ENCODE measurements at regions not wholly inside any gene's neighbourhood (a gene's known extent, or its start where the extent isn't known, plus 50 kb on each side); places are given as distances from the start of the nearest gene placed in this dataset.
"Not testable (repeated sequence)": the region's sequence is repeated elsewhere in the genome, so short reads cannot be mapped to it uniquely, and the experiment has no call there.

GRCh38 chr3:82587174-82587573 lies 825.7 kb upstream of the GBE1 start:
- DNase-seq = no peak

- DNase-seq = no peak
Measured at GRCh38 chr3:82586414-82586813, 825.0 kb upstream of the GBE1 start.

GRCh38 chr3:82586002-82586401 lies 824.6 kb upstream of the GBE1 start:
- DNase-seq = not testable (repeated sequence)

- DNase-seq = not testable (repeated sequence)
Measured at GRCh38 chr3:82585591-82585990, 824.1 kb upstream of the GBE1 start.

- not testable (repeated sequence) for DNase-seq
Measured at GRCh38 chr3:82584861-82585260, 823.4 kb upstream of the GBE1 start.

GRCh38 chr3:82584415-82584814 lies 823.0 kb upstream of the GBE1 start:
- DNase-seq = not testable (repeated sequence)

- DNase-seq = no peak
Measured at GRCh38 chr3:82581350-82581749, 819.9 kb upstream of the GBE1 start.

GRCh38 chr3:82572721-82573120 lies 811.3 kb upstream of the GBE1 start:
- no peak for DNase-seq

GRCh38 chr3:82568776-82569338 lies 807.4 kb upstream of the GBE1 start:
- no peak for DNase-seq

GRCh38 chr3:82567029-82567600 lies 805.7 kb upstream of the GBE1 start:
- no peak for DNase-seq

- DNase-seq = no peak
Measured at GRCh38 chr3:82562896-82563295, 801.5 kb upstream of the GBE1 start.

GRCh38 chr3:82561784-82562183 lies 800.3 kb upstream of the GBE1 start:
- no peak for DNase-seq

- no peak for DNase-seq
Measured at GRCh38 chr3:82558081-82558480, 796.6 kb upstream of the GBE1 start.

GRCh38 chr3:82556113-82556512 lies 794.7 kb upstream of the GBE1 start:
- no peak for DNase-seq

- DNase-seq = not testable (repeated sequence)
Measured at GRCh38 chr3:82542556-82542955, 781.1 kb upstream of the GBE1 start.

- DNase-seq = no peak
Measured at GRCh38 chr3:82521657-82522056, 760.2 kb upstream of the GBE1 start.

- DNase-seq = no peak
Measured at GRCh38 chr3:82520846-82521245, 759.4 kb upstream of the GBE1 start.

- DNase-seq = no peak
Measured at GRCh38 chr3:82509951-82510603, 748.6 kb upstream of the GBE1 start.

GRCh38 chr3:82509106-82509842 lies 747.8 kb upstream of the GBE1 start:
- no peak for DNase-seq

- no peak for DNase-seq
Measured at GRCh38 chr3:82506204-82506603, 744.8 kb upstream of the GBE1 start.

- no peak for DNase-seq
Measured at GRCh38 chr3:82505079-82505756, 743.8 kb upstream of the GBE1 start.

GRCh38 chr3:82498186-82498585 lies 736.7 kb upstream of the GBE1 start:
- no peak for DNase-seq

GRCh38 chr3:82496890-82497560 lies 735.6 kb upstream of the GBE1 start:
- DNase-seq = peak; percentile 2

All from hematopoietic multipotent progenitor cell treated with erythropoietin and hydrocortisone succinate and interleukin-3 and kit ligand, for 6 days (in vitro differentiated cells).